ENCODE measurements at regions not wholly inside any gene's neighbourhood (a gene's known extent, or its start where the extent isn't known, plus 50 kb on each side); places are given as distances from the start of the nearest gene placed in this dataset.

GRCh38 chr10:126804396-126804795, 100.8 kb upstream of the DOCK1 start:
- Histone ChIP-seq H3K9me1 (ENCODE audit: insufficient read depth, low read length) (no peaks in the 10 kb centered on the region), H3K79me1 (ENCODE audit: low read depth in 1 of 2, low read length in 2 of 2) (no peaks in the 10 kb centered on the region), H4K5ac (ENCODE audit: low read depth, low read length) (no peak overlapping the region), H3K27me3 (ENCODE audit: control insufficient read depth, insufficient read depth, low read length) (no peaks in the 10 kb centered on the region), H3K56ac (ENCODE audit: extremely low read depth, insufficient read depth, low read length) (no peak overlapping the region), H2AFZ (replicated peaks; ENCODE audit: low read length, poor library complexity) (no peak overlapping the region), H3K4ac (ENCODE audit: low read depth, low read length) (no peak overlapping the region), H3K9me3 (ENCODE audit: control insufficient read depth, insufficient read depth, low read length) (no peaks in the 10 kb centered on the region), H3K4me1 (ENCODE audit: control insufficient read depth, insufficient read depth, low read length) (no peaks in the 10 kb centered on the region), H3K27ac (ENCODE audit: insufficient read depth, low read length) (no peak overlapping the region), H2AK5ac (ENCODE audit: low read depth, low read length) (no peak overlapping the region), H2BK20ac (ENCODE audit: low read depth, low read length) (no peak overlapping the region), H3K36me3 (ENCODE audit: control insufficient read depth, insufficient read depth, low read length) (no peaks in the 10 kb centered on the region), H2BK5ac (ENCODE audit: low read depth, low read length, poor library complexity, severe bottlenecking) (no peak overlapping the region), H3K4me3 (ENCODE audit: insufficient read depth, low read depth, low read length) (no peak overlapping the region), H3K14ac (replicated peaks; ENCODE audit: low read depth, low read length) (no peak overlapping the region), H3K23ac (ENCODE audit: low read depth, low read length) (no peak overlapping the region), H4K20me1 (ENCODE audit: insufficient read depth, low read length) (no peaks in the 10 kb centered on the region), H3K4me2 (ENCODE audit: low read depth, low read length) (no peak overlapping the region), H4K8ac (ENCODE audit: low read depth in 2 of 2, low read length in 2 of 2) (no peak overlapping the region), H3K18ac (ENCODE audit: low read depth, low read length) (no peak overlapping the region), H4K91ac (ENCODE audit: insufficient read depth, low read depth, low read length) (no peak overlapping the region), H2BK120ac (ENCODE audit: low read depth, low read length) (no peak overlapping the region), H2BK15ac (ENCODE audit: low read depth, low read length) (no peak overlapping the region), H3K9ac (ENCODE audit: low read depth, low read length) (no peak overlapping the region), H2AK9ac (replicated peaks; ENCODE audit: low read depth, low read length, poor library complexity) (no peak overlapping the region)
- ATAC-seq (ENCODE audit: low read depth) (no peak), DNase-seq (no peak)
- TF ChIP-seq MXI1 (IDR thresholded peaks at IDR 0.05; ENCODE audit: borderline replicate concordance, low read depth, low read length) = no peak
- no peak for TF ChIP-seq SMC3 (IDR thresholded peaks at IDR 0.05; ENCODE audit: low read depth, low read length)
- TF ChIP-seq, protein P1, sequence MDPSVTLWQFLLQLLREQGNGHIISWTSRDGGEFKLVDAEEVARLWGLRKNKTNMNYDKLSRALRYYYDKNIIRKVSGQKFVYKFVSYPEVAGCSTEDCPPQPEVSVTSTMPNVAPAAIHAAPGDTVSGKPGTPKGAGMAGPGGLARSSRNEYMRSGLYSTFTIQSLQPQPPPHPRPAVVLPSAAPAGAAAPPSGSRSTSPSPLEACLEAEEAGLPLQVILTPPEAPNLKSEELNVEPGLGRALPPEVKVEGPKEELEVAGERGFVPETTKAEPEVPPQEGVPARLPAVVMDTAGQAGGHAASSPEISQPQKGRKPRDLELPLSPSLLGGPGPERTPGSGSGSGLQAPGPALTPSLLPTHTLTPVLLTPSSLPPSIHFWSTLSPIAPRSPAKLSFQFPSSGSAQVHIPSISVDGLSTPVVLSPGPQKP (IDR thresholded peaks at IDR 0.05; ENCODE audit: borderline replicate concordance, low read depth, low read length) = no peak
- intact Hi-C loops (cut with micrococcal nuclease) (no loop called here), dilution Hi-C loops (cut with HindIII; ENCODE audit: low sequenced_read_pairs, unreplicated experiment) (no loop called here), in situ Hi-C loops (cut with MboI; ENCODE audit: low sequenced_read_pairs) (no loop called here)
- CTCF ChIA-PET = interaction anchor here (1.0 kb wide), 1 partner anchor 14 kb away, joined by 3 read pairs; no protein-coding TSS in a partner anchor
- BruUV-seq (replicated peaks) = no TSS peak
- POLR2A ChIA-PET (ENCODE audit: unreplicated experiment) = no interaction called here
- whole genome bisulfite sequencing, 2 experiments (ENCODE audit: extremely low coverage in 2 of 2, insufficient read length in 1 of 2) = no CpG with 5 or more reads among the region's 2 CpGs

Data from IMR-90 (cell line).